HL-60 (cell line): ENCODE measurements at regions not wholly inside any gene's neighbourhood (a gene's known extent, or its start where the extent isn't known, plus 50 kb on each side); places are given as distances from the start of the nearest gene placed in this dataset.

ENCODE experiments used
- CTCF ChIP-seq: IDR thresholded peaks from one replicate; pipeline ENCODE4 v1.5.1; 2011; ENCODE audit warnings: low read length, control low read depth, inconsistent platforms; ENCODE audit not compliant: insufficient read depth
- POLR2AphosphoS5 ChIP-seq: IDR thresholded peaks from 2 replicates; pipeline ENCODE4 v1.6.1; 2012; ENCODE audit warnings: low read depth
- REST ChIP-seq: IDR thresholded peaks from 2 replicates; pipeline ENCODE4 v1.6.1; 2012; ENCODE audit warnings: low read depth; ENCODE audit not compliant: insufficient replicate concordance

GRCh38 chrX:122094611-122095010 lies 1047.2 kb downstream of the GLUD2 start:
- TF ChIP-seq CTCF, result no peak
- no peak for TF ChIP-seq REST
- TF ChIP-seq POLR2AphosphoS5, result no peak
